ENCODE measurements at regions not wholly inside any gene's neighbourhood (a gene's known extent, or its start where the extent isn't known, plus 50 kb on each side); places are given as distances from the start of the nearest gene placed in this dataset.

DNA sequence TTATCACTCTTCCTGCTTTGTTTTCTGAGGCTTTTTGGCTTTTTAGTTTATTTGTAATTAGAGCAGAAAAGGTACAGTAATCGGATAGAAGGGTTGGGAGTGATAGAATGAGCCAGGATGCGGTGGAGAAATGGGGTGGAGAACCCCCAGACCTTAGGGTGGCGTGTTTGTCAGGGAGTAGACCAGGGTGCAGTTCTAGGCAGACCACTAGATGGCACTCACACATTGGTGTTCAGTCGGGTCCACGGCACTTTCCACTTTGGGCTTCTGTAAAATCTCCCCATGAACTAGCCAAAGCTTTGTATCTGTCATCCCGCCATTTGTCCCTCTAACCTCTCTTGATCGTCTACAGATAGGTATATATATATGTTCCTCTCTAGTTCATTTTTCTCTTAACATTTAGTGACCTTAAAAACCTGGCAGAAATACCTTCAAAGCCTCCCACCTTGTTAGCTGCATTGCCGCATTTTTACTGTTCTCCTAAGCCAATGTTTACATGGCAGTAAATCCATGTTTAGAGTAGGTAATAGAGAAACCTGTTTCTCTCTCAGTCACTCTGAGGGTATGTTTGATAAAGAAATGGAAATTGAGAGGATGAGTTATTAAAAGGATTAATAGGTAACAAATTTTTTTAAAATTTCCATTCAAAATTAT is 154.9 kb downstream of the TM9SF2 start:
- Mint-ChIP-seq H3K9me3 (no peaks in the 10 kb centered on the region), H3K4me3 (peak overlapping the region; percentile 66), H3K36me3 (ENCODE audit: insufficient read depth) (no peaks in the 10 kb centered on the region), H3K27me3 (ENCODE audit: low read depth) (no peaks in the 10 kb centered on the region), H3K4me1 (ENCODE audit: low read depth) (peaks cover 48% of the 10 kb centered on the region)
- DNase-seq (peak; percentile 81), ATAC-seq (peak; percentile 62 to 64)

DNA sequence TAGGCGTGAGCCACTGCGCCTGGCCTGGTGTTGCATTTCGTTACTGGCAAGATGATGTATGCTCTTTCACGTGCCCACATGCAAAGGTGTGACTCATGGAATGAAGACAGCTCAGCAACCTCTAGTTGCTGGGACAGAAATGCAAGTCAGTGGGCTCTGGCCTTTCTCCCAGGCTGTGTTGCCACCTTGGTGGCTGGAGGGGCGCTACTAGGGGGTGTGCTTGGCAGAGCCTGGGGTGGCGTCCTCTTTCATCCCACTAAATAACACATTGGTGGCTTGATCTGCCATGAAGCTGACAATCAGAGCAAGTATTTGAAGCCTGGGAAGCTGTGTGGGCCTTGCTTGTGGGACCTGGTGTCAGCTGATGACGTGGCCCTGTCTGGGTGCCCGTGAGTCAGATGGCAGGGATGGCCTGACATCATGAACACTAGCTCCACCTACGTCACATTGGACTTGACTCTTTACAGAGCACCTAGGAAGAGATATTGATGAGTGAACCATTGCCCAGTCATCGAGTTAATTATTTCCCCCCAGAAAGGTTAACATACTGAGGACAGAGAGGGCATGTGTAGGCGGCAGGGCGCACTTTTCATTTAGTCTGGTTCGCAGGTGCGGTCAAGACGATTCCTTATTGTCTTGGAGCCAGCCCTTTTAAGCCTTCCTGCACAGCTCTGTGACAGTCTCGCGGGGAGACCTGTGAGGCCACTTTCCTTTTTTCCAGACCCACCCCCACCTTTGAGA is 154.2 kb downstream of the TM9SF2 start:
- peak in 1 of 2 donors; percentile 38 for ATAC-seq

DNA sequence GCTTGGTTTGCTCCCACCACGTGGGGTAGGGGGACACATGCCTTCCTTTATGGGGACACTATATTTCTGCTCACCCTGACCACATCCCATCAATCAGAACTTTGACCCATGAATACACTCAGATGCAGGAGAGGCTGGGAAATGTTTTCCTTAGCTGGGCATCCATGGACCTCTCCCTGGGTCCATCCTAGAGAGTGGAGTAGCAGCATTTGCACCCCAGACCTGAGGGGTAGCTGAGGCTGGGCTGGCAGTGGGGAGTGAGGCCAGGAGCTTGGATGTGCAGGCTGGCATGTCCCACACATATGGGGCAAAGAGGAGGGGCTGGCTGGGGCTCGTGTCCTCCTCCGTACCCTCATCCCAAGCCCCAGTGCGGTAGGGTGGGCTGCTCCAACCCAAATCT is 152.8 kb downstream of the TM9SF2 start:
- Mint-ChIP-seq H3K4me3 (no peak overlapping the region), H3K27me3 (ENCODE audit: low read depth) (no peaks in the 10 kb centered on the region), H3K36me3 (ENCODE audit: insufficient read depth) (no peaks in the 10 kb centered on the region), H3K4me1 (ENCODE audit: low read depth) (peaks cover 34% of the 10 kb centered on the region), H3K9me3 (no peaks in the 10 kb centered on the region)
- ATAC-seq: no peak
- no peak for DNase-seq

More for the DNA sequence above, 154.2 kb downstream of the TM9SF2 start:
- H3K36me3 Mint-ChIP-seq (ENCODE audit: insufficient read depth): no peaks in the 10 kb centered on the region
- no peak overlapping the region for H3K4me3 Mint-ChIP-seq
- peak; percentile 20 for DNase-seq
- H3K9me3 Mint-ChIP-seq: no peaks in the 10 kb centered on the region
- H3K27me3 Mint-ChIP-seq (ENCODE audit: low read depth): no peaks in the 10 kb centered on the region
- peaks cover 46% of the 10 kb centered on the region for H3K4me1 Mint-ChIP-seq (ENCODE audit: low read depth)

DNA sequence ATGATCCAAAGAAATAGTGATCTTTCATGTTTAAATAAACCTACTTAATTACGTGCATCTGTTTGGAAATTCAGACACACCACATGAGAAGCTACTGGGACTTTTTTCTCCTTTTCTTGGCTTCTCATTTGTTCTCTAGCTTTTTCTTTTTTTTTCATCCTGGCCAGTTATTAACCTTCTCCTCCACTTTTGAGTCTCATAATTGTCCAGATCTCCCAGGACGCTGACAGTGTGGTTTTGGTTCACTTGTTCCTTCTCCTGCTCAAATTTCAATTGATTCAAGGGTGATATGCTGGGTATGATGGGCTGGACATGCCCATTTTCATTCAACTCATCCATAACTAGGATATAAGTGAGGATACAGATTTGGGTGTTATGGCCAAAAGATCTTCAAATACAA is 152.3 kb downstream of the TM9SF2 start:
- H3K4me1 Mint-ChIP-seq (ENCODE audit: low read depth): peaks cover 28% of the 10 kb centered on the region
- DNase-seq (no peak), ATAC-seq (no peak)
- H3K27me3 Mint-ChIP-seq (ENCODE audit: low read depth): no peaks in the 10 kb centered on the region
- H3K36me3 Mint-ChIP-seq (ENCODE audit: insufficient read depth): no peaks in the 10 kb centered on the region
- H3K9me3 Mint-ChIP-seq: no peaks in the 10 kb centered on the region
- no peak overlapping the region for H3K4me3 Mint-ChIP-seq

DNA sequence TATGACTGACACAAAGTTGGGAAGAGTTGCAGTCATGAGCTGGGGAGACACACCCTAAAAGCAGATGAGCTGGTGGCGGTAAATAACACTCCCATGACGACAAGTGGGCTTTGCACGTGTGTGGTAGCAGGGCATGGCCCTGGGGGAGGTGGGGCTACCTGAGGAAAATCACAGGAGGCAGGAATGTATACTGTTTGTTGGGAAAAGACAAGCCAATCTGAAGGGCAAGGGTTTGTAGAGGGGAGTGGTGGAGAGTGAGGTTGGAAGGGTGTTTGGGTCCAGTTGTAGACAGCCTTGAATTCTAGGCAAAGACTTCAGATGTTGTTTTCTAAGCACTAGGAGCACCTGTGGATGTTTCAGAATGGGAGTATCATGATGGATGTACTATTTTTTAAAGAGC is 151.6 kb downstream of the TM9SF2 start:
- no peak overlapping the region for H3K4me3 Mint-ChIP-seq
- DNase-seq (no peak), ATAC-seq (no peak)
- peaks cover 26% of the 10 kb centered on the region for H3K4me1 Mint-ChIP-seq (ENCODE audit: low read depth)
- H3K27me3 Mint-ChIP-seq (ENCODE audit: low read depth): no peaks in the 10 kb centered on the region
- H3K36me3 Mint-ChIP-seq (ENCODE audit: insufficient read depth): no peaks in the 10 kb centered on the region
- H3K9me3 Mint-ChIP-seq: no peaks in the 10 kb centered on the region

DNA sequence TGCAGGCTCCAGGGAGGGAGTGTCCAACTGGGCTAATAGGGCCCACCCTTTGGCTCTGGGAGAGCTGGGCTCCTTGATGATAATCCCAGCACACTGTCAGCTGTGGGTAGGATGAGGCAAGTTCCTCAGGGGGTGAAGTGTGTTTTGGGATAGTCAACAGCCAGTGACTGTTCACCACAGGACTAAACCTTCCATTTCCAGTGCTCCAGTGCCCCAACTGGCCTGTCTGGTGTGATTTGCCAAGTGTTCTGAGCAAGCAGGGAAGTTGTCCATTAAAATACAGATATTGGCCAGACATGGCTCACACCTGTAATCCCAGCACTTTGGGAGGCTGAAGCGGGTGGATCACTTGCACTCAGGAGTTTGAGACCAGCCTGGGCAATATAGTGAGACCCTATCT is 150.9 kb downstream of the TM9SF2 start:
- Mint-ChIP-seq H3K27me3 (ENCODE audit: low read depth) (no peaks in the 10 kb centered on the region), H3K4me1 (ENCODE audit: low read depth) (peaks cover 19% of the 10 kb centered on the region), H3K9me3 (no peaks in the 10 kb centered on the region), H3K36me3 (ENCODE audit: insufficient read depth) (no peaks in the 10 kb centered on the region), H3K4me3 (no peak overlapping the region)
- DNase-seq: no peak
- no peak for ATAC-seq

DNA sequence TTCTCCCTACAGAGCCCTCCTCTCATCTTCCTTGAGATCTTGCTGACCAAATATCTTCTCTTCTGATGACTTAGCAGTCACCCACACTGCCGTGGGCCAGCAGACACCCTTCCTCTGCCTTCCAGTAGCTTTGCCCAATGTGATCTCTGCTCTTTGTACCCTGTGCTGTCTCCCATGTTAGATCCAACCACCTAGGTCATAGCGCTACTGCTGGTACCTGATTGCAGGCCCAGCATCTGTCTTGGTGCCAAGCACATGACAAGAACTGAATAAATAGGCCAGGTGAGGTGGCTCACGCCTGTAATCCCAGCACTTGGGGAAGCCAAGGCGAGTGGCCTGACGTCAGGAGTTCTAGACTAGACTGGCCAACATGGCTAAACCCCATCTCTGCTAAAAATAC is 149.7 kb downstream of the TM9SF2 start:
- ATAC-seq (no peak), DNase-seq (no peak)
- H3K9me3 Mint-ChIP-seq: no peaks in the 10 kb centered on the region
- no peaks in the 10 kb centered on the region for H3K27me3 Mint-ChIP-seq (ENCODE audit: low read depth)
- H3K4me3 Mint-ChIP-seq: no peak overlapping the region
- H3K4me1 Mint-ChIP-seq (ENCODE audit: low read depth): peaks cover 7% of the 10 kb centered on the region
- H3K36me3 Mint-ChIP-seq (ENCODE audit: insufficient read depth): no peaks in the 10 kb centered on the region

DNA sequence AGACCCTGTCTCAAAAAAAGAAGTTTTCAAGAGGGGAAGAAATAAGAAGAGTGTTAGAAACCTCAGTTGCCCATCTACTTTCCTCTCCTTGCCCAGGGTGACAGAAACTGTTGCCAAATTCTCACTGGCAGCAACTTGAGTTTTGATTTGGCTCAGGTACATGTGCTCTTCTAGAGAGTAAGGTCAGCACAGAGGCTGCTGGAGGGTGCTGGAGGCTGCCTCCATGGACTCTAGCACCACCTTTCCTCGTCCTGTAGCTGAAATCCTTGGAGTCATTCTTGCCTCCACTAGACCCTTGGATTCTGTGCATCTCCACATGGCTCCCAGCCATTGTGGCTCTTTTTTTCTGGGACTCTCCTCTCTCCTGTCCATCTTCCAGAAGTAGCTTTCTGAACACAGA is 149.1 kb downstream of the TM9SF2 start:
- no peaks in the 10 kb centered on the region for H3K36me3 Mint-ChIP-seq (ENCODE audit: insufficient read depth)
- peaks cover 1% of the 10 kb centered on the region for H3K4me1 Mint-ChIP-seq (ENCODE audit: low read depth)
- no peak for DNase-seq
- H3K9me3 Mint-ChIP-seq: no peaks in the 10 kb centered on the region
- no peaks in the 10 kb centered on the region for H3K27me3 Mint-ChIP-seq (ENCODE audit: low read depth)
- no peak overlapping the region for H3K4me3 Mint-ChIP-seq
- no peak for ATAC-seq

DNA sequence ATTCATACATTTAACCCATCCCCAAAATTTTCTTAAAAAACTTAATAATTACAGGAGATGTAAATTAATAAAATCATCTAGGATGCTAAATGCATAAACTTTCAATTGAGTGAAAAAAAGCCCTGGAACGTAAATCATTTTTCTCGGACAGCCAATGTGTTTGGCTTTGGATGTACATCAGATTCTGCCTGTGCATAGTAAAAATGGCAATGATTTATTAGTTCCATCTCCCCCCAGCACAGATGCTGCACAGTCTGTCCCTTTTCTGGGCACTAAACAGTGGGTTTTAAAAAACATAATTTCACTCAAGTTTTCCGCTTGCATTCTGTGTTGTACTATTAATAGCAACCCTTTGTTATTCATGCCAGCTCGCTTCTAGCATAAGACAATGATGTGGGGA is 147.7 kb downstream of the TM9SF2 start:
- Mint-ChIP-seq H3K4me3 (no peak overlapping the region), H3K36me3 (ENCODE audit: insufficient read depth) (no peaks in the 10 kb centered on the region), H3K27me3 (ENCODE audit: low read depth) (no peaks in the 10 kb centered on the region), H3K9me3 (no peaks in the 10 kb centered on the region), H3K4me1 (ENCODE audit: low read depth) (no peaks in the 10 kb centered on the region)
- no peak for ATAC-seq
- no peak for DNase-seq

DNA sequence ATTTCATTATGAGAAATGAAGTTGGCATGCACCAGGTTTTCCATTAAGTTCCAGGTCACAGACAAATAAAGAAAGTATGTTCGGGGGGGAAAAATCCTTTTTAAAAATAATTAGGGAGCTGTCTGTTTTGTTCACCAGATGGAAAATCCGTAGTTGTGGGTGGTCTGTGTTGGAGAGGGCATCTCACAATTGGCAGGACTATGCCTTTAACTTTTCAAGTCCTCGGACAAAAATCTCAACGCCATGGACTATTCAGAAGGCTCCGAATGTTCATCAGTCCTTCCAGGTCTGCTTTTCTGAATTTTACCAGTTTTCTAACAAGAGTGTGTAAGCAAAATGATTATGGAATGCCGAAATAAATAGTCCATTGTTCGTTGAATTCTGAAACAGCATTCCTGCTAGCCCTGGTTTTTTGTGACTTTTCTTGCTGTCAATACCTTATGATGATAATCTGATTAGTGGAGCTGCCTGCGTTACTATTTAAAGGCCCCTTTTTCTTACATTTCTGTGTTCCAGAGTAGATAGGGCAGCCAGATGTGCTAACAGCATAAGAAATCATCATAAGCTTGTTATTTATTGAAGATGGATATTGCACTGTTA is 146.9 kb downstream of the TM9SF2 start:
- no peaks in the 10 kb centered on the region for H3K36me3 Mint-ChIP-seq (ENCODE audit: insufficient read depth)
- no peaks in the 10 kb centered on the region for H3K27me3 Mint-ChIP-seq (ENCODE audit: low read depth)
- no peaks in the 10 kb centered on the region for H3K4me1 Mint-ChIP-seq (ENCODE audit: low read depth)
- H3K9me3 Mint-ChIP-seq: no peaks in the 10 kb centered on the region
- no peak for DNase-seq
- no peak for ATAC-seq
- H3K4me3 Mint-ChIP-seq: no peak overlapping the region

DNA sequence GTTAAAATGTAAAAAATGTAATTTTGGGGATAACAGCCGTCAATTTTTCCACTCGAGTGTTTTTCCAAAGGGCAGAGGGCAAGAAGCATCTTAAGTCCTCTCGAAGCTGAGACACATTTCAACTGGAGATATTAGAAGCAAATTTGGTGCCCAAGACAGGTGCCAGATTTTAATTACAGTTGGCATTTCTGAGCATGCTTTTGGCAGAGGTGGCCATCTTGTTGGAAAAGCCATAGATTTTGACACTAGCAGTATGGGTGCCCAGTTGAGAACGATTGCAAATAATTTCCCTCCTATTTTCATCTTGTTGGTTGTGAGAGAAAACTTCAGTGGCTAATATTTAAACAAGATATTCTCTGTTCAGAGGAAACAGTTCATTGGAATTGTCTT is 146.3 kb downstream of the TM9SF2 start:
- DNase-seq: no peak
- H3K4me1 Mint-ChIP-seq (ENCODE audit: low read depth): no peaks in the 10 kb centered on the region
- H3K36me3 Mint-ChIP-seq (ENCODE audit: insufficient read depth): no peaks in the 10 kb centered on the region
- H3K9me3 Mint-ChIP-seq: no peaks in the 10 kb centered on the region
- no peak for ATAC-seq
- H3K4me3 Mint-ChIP-seq: no peak overlapping the region
- no peaks in the 10 kb centered on the region for H3K27me3 Mint-ChIP-seq (ENCODE audit: low read depth)

DNA sequence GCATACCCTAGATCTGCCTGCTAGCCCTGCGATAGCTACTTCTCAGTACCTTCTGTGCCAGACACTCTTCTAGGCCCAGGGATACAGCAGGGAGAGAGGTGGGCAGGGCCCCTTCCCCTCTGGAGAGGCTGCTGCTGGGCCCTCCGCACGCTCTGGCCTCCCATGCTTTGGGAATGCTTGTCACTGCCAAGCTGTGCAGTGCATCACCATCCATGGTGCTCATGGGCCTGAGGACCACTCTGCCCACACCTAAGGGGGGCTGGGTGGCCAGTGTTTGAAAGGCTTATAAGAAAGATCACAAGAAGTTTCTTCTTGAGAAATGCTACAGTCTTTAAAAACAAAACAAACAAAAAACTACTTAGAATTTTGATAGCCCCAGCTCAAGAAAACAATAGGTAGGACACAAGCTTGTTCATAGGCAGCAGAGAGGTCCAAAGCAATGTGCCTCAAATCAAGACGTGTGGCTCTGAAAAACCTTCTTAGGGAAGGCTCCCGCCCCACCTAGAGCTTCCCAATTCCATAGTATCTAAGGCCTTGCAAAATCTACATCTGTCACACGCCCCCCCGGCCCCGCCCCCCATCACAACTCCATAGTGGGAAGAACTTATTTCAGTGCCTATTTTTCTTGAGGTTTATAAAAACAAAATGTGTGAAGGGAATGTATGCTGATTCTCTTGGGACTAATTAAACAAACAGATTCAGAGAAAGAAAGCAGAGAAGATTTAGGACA is 145.8 kb downstream of the TM9SF2 start:
- no peak for ATAC-seq
- no peak for DNase-seq
- Mint-ChIP-seq H3K4me3 (no peak overlapping the region), H3K4me1 (ENCODE audit: low read depth) (no peaks in the 10 kb centered on the region), H3K9me3 (no peaks in the 10 kb centered on the region), H3K27me3 (ENCODE audit: low read depth) (no peaks in the 10 kb centered on the region), H3K36me3 (ENCODE audit: insufficient read depth) (no peaks in the 10 kb centered on the region)

DNA sequence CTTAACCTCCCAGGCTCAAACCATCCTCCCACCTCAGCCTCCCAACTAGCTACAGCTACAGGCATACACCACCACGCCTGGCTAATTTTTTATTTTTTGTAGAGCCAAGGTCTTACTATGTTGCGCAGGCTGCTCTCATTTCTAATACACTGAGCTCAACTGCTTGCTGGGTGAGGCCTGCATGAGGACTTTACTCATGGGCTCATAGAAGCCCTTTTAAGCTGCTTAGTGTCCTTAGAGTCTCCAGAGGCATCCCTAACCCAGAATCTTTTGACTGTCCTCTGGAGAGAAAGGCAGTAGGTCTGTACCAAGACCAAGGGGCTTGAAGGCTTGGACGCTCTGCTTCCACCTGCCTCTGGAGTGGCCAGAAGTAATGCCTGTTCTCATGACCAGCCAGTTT is 141.6 kb downstream of the TM9SF2 start:
- ATAC-seq: no peak
- H3K4me3 Mint-ChIP-seq: no peak overlapping the region
- no peaks in the 10 kb centered on the region for H3K9me3 Mint-ChIP-seq
- no peaks in the 10 kb centered on the region for H3K36me3 Mint-ChIP-seq (ENCODE audit: insufficient read depth)
- no peaks in the 10 kb centered on the region for H3K27me3 Mint-ChIP-seq (ENCODE audit: low read depth)
- H3K4me1 Mint-ChIP-seq (ENCODE audit: low read depth): no peaks in the 10 kb centered on the region
- no peak for DNase-seq

DNA sequence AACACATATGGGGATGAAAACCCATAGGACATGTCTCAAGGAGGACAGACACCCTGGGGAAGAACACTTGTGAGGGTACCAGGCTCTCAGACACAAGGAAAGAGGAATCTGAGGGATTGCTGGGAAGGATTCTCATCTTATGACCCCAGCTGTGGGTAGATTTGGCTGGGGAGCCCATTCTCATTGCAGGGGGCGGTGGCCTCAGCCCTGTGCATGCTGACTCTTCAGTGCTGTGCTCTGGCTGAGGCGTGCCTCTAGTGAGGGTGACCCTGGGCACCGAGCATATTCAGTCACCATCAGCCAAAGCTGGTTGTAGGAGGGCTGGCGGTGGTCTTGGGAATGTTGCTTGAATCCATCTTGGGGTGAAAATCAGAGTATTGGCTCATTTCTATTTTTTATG is 140.7 kb downstream of the TM9SF2 start:
- no peaks in the 10 kb centered on the region for H3K36me3 Mint-ChIP-seq (ENCODE audit: insufficient read depth)
- no peaks in the 10 kb centered on the region for H3K27me3 Mint-ChIP-seq (ENCODE audit: low read depth)
- H3K4me3 Mint-ChIP-seq: no peak overlapping the region
- DNase-seq (no peak), ATAC-seq (no peak)
- no peaks in the 10 kb centered on the region for H3K4me1 Mint-ChIP-seq (ENCODE audit: low read depth)
- H3K9me3 Mint-ChIP-seq: no peaks in the 10 kb centered on the region
